ENCODE measurements at regions not wholly inside any gene's neighbourhood (a gene's known extent, or its start where the extent isn't known, plus 50 kb on each side); places are given as distances from the start of the nearest gene placed in this dataset.

DNA sequence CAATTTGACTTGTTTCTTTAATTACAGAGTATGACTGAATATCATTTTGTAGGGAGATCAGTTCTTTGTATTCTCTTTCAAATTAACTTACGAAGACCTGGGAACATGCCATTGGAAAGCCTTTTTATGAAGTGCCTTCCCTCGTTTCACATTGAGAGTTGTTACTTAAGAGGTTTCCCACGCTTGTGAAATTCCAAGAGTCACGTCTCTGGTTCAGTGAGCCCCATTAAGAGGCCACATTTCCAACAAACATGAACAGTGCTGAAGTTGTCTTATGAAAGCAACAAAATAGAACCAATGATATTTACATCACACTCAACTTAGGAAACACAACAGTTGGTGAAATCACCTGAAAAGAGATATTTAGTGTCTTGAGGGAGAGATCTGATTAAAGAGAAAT lies 334.1 kb downstream of the TOX3 start:
- TF ChIP-seq, protein P1, sequence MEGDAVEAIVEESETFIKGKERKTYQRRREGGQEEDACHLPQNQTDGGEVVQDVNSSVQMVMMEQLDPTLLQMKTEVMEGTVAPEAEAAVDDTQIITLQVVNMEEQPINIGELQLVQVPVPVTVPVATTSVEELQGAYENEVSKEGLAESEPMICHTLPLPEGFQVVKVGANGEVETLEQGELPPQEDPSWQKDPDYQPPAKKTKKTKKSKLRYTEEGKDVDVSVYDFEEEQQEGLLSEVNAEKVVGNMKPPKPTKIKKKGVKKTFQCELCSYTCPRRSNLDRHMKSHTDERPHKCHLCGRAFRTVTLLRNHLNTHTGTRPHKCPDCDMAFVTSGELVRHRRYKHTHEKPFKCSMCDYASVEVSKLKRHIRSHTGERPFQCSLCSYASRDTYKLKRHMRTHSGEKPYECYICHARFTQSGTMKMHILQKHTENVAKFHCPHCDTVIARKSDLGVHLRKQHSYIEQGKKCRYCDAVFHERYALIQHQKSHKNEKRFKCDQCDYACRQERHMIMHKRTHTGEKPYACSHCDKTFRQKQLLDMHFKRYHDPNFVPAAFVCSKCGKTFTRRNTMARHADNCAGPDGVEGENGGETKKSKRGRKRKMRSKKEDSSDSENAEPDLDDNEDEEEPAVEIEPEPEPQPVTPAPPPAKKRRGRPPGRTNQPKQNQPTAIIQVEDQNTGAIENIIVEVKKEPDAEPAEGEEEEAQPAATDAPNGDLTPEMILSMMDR (IDR thresholded peaks at IDR 0.05), result no peak
- TF ChIP-seq ZFX (IDR thresholded peaks at IDR 0.05; ENCODE audit: borderline replicate concordance), result no peak
